Tibial nerve (tissue), 4 donors: ENCODE measurements at regions not wholly inside any gene's neighbourhood (a gene's known extent, or its start where the extent isn't known, plus 50 kb on each side); places are given as distances from the start of the nearest gene placed in this dataset.

Source experiments
- DNase-seq, 2 donors: peaks; one replicate each; pipeline ENCODE4 v3.0.0-alpha.2; 2019; ENCODE audit warnings: low spot score in 2 of 2
- H3K27ac ChIP-seq, 4 donors: fragments of 200-600 bp; sonication (generic) in 3 of 4; one replicate each; pipeline ENCODE4 v1.5.1; 2017 to 2019; ENCODE audit warnings: mild to moderate bottlenecking in 1 of 4
- H3K27me3 ChIP-seq, 2 donors: fragments of 200-600 bp; sonication (generic) in 1 of 2; one replicate each; pipeline versions ENCODE4 v1.5.1 to v1.6.0; 2017 to 2019
- H3K36me3 ChIP-seq, 3 donors: fragments of 200-600 bp; sonication (generic); one replicate each; pipeline ENCODE4 v1.5.1; 2018 to 2019
- H3K4me1 ChIP-seq, 4 donors: fragments of 200-600 bp; sonication (generic) in 3 of 4; one replicate each; pipeline ENCODE4 v1.5.1; 2017 to 2019
- H3K4me3 ChIP-seq, 4 donors: fragments of 200-600 bp; sonication (generic) in 3 of 4; one replicate each; pipeline ENCODE4 v1.5.1; 2017 to 2019; ENCODE audit warnings: mild to moderate bottlenecking in 1 of 4, moderate library complexity in 1 of 4
- H3K9me3 ChIP-seq, 4 donors: fragments of 200-600 bp; sonication (generic) in 3 of 4; one replicate each; pipeline ENCODE4 v1.5.1; 2017 to 2019
- CTCF ChIP-seq, 5 experiments: fragments of 200-600 bp in 3 of 5; fragments of 450-650 bp in 2 of 5; sonication (generic) in 3 of 5; IDR thresholded peaks; one replicate each; pipeline ENCODE4 v1.5.1; 2016 to 2019; ENCODE audit warnings: antibody characterized with exemption in 5 of 5, mild to moderate bottlenecking in 3 of 5, moderate library complexity in 2 of 5
- EP300 ChIP-seq, 2 donors: sonication (generic); formaldehyde crosslinking; IDR thresholded peaks; one replicate each; pipeline ENCODE4 v1.6.1; 2017; ENCODE audit warnings: antibody characterized with exemption in 2 of 2, mild to moderate bottlenecking in 1 of 2
- POLR2A ChIP-seq, 2 donors: fragments of 450-650 bp; IDR thresholded peaks; one replicate each; pipeline ENCODE4 v1.6.1; 2017; ENCODE audit warnings: antibody characterized with exemption in 2 of 2, mild to moderate bottlenecking in 2 of 2, moderate library complexity in 2 of 2
- WGBS, 2 donors: methylation state at CpG; one replicate each; pipeline ENCODE4 v1.1.5; 2018; 5-methylcytosine and 5-hydroxymethylcytosine counted together

- DNase-seq = no peak
- TF ChIP-seq POLR2A (IDR thresholded peaks at IDR 0.05) (no peak), EP300 (IDR thresholded peaks at IDR 0.05) (no peak), CTCF (IDR thresholded peaks at IDR 0.05) (no peak)
- H3K36me3 ChIP-seq = no peaks in the 10 kb centered on the region
- peaks cover 0 to 3% (median 0%) of the 10 kb centered on the region in 4 donors for H3K9me3 ChIP-seq
- no peak overlapping the region for H3K27ac ChIP-seq
- H3K27me3 ChIP-seq = no peaks in the 10 kb centered on the region
- no peaks in the 10 kb centered on the region for H3K4me1 ChIP-seq
- 72 to 85% methylated on average over 1 of the region's 1 CpG for WGBS, 2 donors
- H3K4me3 ChIP-seq = no peak overlapping the region
Measured at GRCh38 chr2:126100962-126101361, 555.0 kb upstream of the GYPC start.

GRCh38 chr2:126106006-126106405, 550.0 kb upstream of the GYPC start:
- 87 to 90% methylated on average over 3 of the region's 3 CpGs for WGBS, 2 donors
- no peak overlapping the region for H3K27ac ChIP-seq
- no peaks in the 10 kb centered on the region for H3K27me3 ChIP-seq
- TF ChIP-seq EP300 (IDR thresholded peaks at IDR 0.05) = no peak
- TF ChIP-seq POLR2A (IDR thresholded peaks at IDR 0.05) = no peak
- TF ChIP-seq CTCF (IDR thresholded peaks at IDR 0.05) = no peak
- H3K9me3 ChIP-seq = peaks cover 0 to 3% (median 0%) of the 10 kb centered on the region in 4 donors
- no peak for DNase-seq
- no peaks in the 10 kb centered on the region for H3K36me3 ChIP-seq
- H3K4me3 ChIP-seq = no peak overlapping the region
- no peaks in the 10 kb centered on the region for H3K4me1 ChIP-seq

GRCh38 chr2:126107883-126108282, 548.1 kb upstream of the GYPC start:
- H3K4me1 ChIP-seq = no peaks in the 10 kb centered on the region
- no peaks in the 10 kb centered on the region for H3K36me3 ChIP-seq
- peaks cover 0 to 3% (median 0%) of the 10 kb centered on the region in 4 donors for H3K9me3 ChIP-seq
- WGBS, 2 donors = 90 to 91% methylated on average over 1 of the region's 1 CpG
- DNase-seq = no peak
- H3K27ac ChIP-seq = no peak overlapping the region
- no peak overlapping the region for H3K4me3 ChIP-seq
- TF ChIP-seq EP300 (IDR thresholded peaks at IDR 0.05) = no peak
- no peak for TF ChIP-seq POLR2A (IDR thresholded peaks at IDR 0.05)
- no peak for TF ChIP-seq CTCF (IDR thresholded peaks at IDR 0.05)
- no peaks in the 10 kb centered on the region for H3K27me3 ChIP-seq

GRCh38 chr2:126115975-126116374, 540.0 kb upstream of the GYPC start:
- Histone ChIP-seq H3K27me3 (no peaks in the 10 kb centered on the region), H3K36me3 (no peaks in the 10 kb centered on the region), H3K9me3 (no peaks in the 10 kb centered on the region), H3K4me3 (no peak overlapping the region), H3K4me1 (no peaks in the 10 kb centered on the region), H3K27ac (no peak overlapping the region)
- DNase-seq = no peak
- 87 to 94% methylated on average over 2 of the region's 2 CpGs for WGBS, 2 donors
- no peak for TF ChIP-seq POLR2A (IDR thresholded peaks at IDR 0.05)
- TF ChIP-seq CTCF (IDR thresholded peaks at IDR 0.05) = no peak
- TF ChIP-seq EP300 (IDR thresholded peaks at IDR 0.05) = no peak

- WGBS, 2 donors = 91% methylated on average over 1 of the region's 1 CpG
- Histone ChIP-seq H3K9me3 (no peaks in the 10 kb centered on the region), H3K36me3 (no peaks in the 10 kb centered on the region), H3K27me3 (no peaks in the 10 kb centered on the region), H3K4me3 (no peak overlapping the region), H3K27ac (no peak overlapping the region), H3K4me1 (no peaks in the 10 kb centered on the region)
- no peak for DNase-seq
- TF ChIP-seq POLR2A (IDR thresholded peaks at IDR 0.05) (no peak), EP300 (IDR thresholded peaks at IDR 0.05) (no peak), CTCF (IDR thresholded peaks at IDR 0.05) (no peak)
Measured at GRCh38 chr2:126117886-126118285, 538.1 kb upstream of the GYPC start.
